GM21515 (cell line): ENCODE measurements at regions not wholly inside any gene's neighbourhood (a gene's known extent, or its start where the extent isn't known, plus 50 kb on each side); places are given as distances from the start of the nearest gene placed in this dataset.

Experiments used
- ATAC-seq: cut with Tn5 transposase; IDR thresholded peaks from one replicate; pipeline ENCODE4 v1.9.1; 2021; ENCODE audit not compliant: unreplicated experiment

DNA sequence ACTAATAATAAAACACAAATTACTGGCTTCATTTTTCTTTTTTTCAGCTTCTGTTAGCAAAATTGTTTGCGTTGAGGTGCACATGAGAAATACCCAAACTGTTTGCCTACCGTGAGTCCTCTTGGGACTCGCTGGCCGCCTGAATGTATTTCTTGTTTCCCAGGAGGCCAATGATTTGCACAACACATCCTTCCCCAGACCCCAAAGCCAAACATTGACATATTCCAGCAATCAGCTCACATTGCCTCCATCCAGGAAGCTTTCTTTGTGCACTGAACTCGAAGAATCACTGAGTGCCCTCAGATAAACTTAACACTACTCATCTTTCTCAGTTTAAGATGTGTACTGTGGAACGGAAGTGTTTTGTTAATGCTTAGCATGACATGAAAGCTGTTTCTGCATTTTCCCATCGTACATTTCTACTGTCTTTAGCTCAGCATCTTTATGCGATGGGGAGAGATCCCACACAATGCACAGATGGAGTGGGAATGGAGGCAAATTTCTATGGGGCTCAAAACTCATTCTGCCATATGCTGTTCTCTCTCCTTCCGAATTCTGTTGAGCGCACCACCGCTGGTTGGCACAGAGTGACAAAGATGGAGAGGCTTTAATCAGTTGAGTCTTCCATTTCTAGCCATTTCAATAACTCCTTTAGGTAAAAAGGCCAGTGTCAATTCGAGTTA lies 399.5 kb downstream of the RFC3 start:
- no peak for ATAC-seq

DNA sequence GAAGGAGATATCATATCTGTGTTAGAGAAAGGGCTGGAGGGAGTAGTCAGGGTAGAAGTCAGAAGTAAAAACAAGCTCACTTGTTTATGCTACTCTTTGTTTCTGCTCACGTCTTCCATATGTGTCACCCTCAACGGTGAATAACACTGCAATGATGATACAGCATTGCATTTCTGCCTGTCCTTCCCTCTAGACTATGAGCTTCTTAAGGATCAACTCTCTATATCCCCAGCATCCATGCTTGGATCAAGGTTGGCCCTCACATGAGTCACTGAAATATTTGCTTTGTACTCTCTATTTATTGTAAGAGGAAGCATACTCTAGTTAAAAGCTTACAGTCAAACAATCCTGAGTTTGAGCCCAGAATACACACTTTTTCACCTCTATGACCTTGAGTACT lies 406.0 kb downstream of the RFC3 start:
- ATAC-seq: no peak

DNA sequence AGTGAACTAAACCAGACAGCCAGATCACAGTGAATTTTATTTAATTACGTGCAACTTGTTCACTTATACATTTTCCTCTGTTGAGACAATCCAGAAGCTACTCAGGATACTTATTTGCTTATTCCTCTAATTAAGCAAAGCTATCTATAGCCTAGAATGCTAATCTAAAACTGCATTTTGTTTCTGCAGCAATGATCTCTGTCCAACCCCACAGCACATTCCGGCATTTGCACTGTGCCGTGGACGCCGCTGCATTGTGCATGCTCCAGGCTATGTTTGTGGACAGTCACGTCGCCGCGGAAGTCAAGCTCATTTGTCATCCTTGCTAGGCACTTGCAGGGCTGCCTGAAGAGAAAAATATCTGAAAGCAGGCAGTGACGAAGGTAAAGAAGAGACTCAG lies 406.9 kb downstream of the RFC3 start:
- no peak for ATAC-seq

DNA sequence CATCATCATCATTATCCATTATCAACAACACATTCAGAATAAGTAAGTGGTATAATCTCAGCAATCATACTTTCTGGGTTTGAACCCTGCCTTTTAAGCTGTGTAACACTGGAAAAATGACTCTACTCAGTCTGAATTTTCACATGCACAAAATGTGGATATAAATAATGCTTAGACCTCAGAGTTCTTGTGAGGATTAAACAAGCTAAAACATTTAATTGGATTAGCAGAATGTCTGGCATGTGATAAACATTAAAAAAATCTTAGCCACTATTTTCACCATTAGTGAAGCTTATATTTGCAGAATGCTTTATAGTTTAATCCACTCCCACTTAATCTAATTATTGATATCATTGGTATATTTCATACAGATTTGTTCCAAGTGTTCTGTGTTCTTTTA lies 412.3 kb downstream of the RFC3 start:
- no peak for ATAC-seq

DNA sequence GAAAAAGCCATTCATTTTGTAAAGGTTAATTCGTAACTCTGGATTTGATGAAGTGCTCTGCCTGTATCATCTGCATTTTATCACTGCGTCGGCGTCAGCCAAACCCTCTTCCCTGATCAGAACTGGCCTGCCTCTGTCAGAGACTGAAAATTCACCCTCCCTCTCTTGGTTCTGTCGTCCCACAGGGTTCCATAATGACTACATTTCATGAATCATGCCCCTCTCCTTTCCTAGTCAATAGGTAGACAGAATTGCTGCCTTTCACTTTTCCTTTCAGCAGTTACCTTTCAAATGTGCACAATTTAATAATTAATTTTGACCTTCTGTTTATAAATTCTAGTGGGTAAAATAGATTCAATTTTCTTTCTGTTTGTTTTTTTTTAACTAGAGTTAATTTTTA lies 423.4 kb downstream of the RFC3 start:
- ATAC-seq: no peak

DNA sequence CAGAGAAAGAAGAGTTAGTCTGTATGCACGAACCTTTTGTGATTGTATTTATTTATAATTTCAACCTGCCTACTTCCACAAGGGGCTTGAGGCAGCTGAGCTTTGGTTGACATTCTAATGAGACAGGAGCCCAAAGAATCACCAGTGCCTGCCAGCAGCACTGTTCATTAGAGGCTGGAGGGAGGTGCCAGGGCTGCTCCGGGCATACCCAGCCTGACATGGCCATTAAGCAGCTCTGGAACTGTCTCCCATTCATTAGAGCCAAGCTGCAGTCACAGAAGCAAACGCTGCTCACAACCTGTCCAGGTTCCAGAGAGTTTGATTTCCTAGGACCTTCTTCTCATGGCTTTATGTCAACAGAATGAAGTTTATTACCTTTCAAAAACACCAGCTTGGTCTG lies 425.5 kb downstream of the RFC3 start:
- no peak for ATAC-seq

DNA sequence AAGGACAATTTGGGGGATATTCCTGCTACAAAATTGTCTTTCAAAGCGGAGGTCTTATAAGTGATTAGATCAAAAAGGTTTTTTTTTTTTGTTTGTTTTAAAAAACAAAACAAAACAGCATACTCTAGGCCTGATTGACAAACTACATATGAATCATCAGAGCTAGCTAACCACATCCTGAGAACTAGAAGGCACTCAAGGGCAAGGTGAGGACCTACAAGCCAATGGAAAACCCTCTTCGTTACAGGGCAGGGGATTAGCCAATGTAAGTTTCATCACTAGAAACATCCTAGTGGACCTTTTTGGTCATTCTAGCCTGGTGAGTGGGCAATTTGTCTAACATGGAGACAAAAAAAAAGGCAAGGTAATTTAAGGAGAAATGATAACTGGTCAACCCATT lies 428.6 kb downstream of the RFC3 start:
- no peak for ATAC-seq

DNA sequence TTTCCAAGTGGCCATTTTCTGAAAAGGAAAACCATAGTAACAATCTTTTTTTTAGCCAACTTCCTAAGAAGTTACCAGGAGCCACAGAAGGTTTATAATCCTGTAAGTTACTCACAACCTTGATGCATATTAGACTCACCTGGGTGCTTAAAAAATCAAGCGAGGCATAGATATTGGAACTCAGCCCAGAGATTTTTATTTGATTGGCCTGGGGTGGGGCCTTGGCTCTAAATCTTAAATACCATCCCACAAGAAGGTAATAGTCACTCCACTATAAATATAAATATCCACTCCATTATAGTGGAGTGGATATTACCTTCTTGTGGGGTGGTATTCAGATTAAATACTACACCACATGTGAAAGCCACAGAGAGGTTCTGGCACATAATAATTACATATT lies 429.6 kb downstream of the RFC3 start:
- no peak for ATAC-seq

DNA sequence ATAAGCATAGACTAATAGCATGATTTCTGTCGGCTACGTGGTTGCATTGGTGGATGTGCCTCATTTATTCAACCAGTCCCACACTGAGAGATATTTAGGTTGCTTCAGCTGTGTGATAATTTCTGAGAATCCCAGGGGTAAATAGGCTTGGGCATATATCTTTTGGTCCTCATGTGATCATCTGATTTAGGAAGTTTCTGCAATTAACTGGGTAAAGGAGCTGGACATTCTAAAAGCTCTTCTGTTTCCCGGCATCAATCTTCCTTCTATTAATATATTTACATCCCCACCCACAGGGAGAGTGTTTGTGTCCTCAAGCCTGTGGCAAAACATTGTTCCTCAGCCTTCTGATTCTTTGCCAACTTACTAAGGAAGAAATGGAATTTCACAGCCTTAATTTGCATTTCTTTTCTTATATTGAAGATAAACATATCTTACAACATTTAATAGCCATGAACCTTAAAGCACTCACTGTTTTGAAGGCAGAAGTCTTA lies 431.6 kb downstream of the RFC3 start:
- ATAC-seq: no peak

DNA sequence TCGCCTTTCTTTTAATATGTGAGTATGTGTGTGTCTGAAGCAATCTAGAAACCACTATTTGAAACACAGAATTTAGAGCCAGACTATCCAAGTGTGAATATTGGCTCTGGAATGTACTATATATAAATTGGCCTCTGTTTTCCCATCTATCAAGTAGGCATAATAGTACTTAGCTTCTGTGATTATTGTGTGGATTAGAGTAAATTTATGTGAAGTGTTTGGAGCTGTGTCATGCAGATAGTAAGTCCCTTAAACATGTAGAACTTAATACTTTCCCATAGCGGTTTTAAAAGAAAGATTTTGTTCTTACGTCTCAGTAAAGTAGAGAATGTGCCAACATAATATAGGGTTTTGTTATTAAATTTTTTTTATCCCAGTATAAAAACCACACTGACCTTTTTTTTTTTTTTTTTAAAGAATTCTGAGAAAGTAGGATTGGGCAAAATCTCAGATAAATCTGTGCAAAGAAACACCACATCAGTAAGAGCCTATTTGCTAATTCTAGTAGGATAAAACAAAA lies 432.3 kb downstream of the RFC3 start:
- no peak for ATAC-seq

DNA sequence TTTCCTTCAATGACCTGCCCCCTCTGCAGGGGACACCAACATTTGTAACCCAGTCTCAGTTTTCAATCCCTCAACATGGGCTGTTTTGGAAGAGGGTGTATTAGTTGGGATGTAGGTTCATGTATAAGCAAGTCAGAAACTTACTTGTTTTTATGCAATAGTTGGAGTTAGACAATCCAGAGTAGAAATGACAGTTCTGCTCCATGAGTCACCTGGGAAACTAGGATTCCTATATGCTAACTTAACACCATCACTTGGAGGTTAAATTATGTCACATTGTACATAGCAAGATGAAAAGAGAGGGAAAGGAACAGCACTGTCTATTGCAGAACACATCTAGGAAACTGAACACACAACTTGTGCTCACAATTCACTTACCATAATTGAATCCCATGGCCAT lies 436.4 kb downstream of the RFC3 start:
- ATAC-seq: no peak

DNA sequence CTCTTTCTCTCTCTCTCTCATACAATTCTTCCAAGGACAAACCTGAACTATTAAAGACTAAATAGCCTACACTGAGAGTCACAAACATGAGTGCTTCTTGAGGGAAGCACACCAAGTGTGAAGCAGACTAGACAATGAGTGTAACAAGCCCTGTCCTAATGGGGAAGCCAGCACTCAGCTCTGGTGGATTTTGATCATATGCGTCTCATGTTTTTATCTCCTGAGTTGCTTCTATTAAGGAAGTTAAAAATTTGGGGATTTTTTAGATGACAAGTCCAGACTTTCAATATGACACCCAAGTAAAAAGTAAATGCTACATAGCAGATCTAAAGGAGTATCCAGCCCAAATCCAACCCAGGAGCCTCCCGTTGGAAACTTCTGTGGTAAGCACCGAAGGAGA lies 437.8 kb downstream of the RFC3 start:
- ATAC-seq: no peak

DNA sequence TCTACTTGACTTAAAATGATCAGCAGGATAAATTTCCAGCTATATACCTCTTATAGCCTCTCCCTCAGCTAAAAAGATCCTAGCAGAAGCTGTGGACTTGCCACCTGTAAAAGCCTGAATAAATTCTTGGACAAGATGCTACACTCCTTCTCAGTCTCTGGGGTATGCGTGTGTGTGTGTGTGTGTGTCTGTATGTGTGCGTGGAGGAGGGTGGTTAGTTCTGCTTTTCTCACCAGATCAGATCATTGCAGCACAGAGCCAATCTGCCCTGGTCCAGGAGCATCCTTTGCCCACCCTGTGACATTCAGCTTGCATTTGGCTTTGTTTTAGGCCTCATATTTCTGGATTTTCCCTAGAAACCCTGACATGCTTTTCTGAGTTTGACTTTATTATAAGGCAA lies 438.3 kb downstream of the RFC3 start:
- ATAC-seq: no peak

DNA sequence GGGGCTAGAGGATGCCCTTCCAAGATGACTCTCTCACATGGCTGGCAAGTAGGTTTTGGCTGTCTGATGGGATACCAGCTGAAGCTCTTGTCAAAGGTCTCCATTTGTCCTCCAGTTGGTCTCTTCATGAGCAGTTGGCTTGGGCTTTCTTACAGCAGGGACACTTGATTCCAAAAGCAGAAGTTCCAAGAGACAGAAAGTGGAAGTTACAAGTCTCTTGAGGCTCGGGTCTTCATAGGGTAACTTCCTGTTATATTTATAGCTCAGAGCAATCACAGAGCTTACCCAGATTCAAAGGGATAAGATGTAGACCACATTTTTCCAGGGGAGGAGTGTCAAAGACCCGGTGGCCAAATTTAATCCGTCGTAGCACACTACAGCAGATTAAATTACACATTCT lies 440.0 kb downstream of the RFC3 start:
- no peak for ATAC-seq

DNA sequence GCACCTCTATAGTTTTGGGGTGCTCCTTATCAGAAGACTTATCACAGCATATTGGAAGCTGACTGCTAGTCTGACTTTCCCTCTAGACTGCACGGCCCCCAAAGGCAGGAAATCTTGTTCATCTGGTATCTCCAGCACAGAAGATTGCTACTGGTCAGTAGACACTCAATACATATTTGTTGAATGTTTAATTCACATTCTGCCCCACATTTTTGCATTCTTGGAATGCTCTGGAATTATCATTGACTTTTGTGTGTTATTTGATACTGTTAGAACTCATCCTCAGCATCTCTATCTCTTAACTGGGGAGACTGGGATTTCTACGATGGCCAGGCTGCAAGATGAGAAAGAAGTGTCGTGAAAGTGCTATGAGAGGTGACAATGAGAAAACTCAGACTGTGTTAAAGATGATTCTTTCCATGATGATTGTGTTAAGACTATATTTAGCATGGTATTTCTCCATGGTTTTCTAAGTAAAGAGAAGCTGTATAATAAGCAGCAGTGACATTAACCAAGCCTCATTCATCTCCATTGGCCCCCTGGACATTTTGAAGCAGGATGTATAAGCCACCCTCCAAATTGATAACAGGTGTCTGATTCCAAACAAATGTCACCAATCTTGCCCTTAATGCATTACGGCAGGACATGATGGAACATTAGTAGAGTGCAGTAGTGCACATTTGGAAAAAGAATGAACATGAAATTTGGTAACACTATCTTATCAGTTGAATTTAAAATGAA lies 440.9 kb downstream of the RFC3 start:
- no peak for ATAC-seq

DNA sequence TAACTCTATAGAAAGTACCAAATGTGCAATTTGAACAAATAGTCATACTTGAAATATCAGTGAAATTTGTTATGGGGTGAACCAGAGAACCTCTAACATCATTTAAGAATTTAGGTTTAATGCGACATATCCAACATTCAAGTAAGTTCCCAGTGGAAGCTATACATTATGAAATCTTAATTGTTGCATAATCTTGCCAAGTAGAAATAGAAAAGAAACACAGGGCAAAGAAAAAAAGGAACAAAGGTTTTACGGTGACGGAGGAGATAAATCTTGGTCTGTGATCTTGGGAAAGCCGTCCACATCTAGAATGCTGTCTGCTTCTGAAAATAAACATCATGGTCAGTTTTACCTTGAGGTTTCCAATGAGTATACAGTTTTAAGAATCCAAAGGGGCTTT lies 445.7 kb downstream of the RFC3 start:
- no peak for ATAC-seq

DNA sequence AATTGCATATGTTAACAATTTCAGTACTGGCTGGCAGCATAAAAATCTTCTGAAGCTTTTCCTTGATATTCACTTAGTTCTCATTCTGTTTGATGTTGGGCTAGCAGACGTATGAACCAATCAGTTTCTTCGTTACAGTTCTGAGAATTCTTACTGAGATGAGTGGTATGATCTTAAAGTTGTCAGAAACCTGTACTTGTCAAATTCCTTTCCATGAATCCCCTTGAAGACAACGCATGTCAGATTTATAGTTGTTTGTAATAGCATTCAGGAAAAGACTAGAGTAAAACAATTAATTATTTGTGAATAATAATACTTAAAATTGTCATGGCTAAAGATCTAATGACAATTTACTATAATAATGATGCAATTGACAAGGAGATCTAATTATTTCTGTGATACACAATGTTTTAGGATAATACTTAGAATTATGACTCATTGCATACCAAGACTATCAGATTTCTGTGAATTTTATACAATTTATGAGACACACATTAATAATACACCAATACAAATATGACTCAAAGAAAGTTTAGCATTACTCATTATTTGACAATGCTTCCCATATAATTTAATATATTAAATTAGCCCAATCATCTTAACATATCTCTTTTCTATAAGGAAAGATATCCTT lies 447.2 kb downstream of the RFC3 start:
- no peak for ATAC-seq

DNA sequence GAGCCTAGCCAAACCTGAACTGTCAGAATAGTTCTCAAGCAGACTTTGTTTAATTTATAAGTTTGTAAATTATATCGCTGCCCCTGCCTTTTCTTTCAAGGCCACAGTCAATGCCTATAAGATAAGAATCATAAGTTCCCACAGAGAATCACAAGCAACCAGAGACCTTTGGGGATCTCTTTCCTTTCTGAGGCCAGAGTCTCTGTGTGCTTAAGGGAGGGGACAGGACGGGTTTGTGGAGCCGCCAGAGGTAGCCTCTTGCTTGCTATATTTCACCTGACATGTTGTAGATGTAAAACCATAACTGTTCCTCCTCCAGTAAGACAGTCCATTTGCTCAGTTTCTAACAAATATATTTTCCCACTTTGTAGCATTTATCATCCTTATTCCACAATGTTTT lies 458.8 kb downstream of the RFC3 start:
- no peak for ATAC-seq

DNA sequence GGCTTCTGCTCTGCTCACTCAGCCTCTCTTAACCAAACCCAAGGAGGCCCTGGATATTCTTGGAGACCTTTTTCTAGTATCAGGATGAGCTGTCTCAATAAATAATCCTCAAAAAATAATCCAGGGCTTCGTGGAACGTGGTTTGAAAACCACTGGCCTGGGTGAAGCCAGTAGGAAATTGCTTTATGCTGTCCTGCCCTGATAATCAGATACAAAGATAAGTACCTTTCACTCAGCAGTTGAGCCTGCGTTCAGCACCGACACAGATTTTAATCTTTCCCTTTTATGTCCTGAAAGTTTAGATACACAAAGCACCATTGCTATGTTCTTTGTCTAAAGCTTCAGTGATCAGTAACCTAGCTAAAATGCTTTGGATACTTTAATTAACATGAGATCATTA lies 460.0 kb downstream of the RFC3 start:
- no peak for ATAC-seq

DNA sequence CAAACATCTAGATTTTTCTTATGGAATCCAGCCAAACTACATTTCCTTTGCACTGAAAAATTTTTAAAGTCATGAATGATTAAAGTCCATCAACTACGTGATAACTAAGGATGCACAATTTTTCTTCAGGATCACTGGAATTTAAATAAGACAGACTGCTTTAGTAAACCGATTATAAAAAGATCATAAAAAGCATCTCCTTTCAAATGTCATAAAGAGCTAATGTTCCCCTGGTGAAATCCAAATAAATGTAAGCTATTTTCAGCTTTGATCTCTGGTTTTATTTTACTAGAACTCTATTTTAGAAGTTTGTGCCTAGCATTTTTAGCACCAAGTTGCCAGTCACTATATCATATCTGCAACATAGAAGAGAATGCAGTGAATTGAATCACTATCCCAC lies 460.8 kb downstream of the RFC3 start:
- no peak for ATAC-seq

DNA sequence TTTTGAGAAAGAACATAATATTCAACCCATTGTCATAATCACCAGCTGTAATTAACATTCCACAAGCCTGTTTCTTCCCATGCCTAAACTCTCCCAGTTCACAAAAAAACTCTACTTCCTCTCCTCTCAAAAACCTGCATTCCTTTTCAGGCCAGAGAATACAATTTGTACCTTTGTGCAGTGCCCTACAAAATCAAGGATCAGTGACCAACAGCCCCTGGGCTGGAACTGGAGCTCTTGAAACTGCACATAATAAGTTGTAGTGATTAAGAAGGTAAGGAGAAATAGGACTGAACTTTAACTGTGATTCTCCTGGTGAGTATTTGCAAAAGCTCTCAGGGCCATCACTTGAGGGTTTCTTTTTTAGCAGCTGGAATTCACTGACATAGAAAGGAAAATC lies 472.7 kb downstream of the RFC3 start:
- ATAC-seq: no peak

DNA sequence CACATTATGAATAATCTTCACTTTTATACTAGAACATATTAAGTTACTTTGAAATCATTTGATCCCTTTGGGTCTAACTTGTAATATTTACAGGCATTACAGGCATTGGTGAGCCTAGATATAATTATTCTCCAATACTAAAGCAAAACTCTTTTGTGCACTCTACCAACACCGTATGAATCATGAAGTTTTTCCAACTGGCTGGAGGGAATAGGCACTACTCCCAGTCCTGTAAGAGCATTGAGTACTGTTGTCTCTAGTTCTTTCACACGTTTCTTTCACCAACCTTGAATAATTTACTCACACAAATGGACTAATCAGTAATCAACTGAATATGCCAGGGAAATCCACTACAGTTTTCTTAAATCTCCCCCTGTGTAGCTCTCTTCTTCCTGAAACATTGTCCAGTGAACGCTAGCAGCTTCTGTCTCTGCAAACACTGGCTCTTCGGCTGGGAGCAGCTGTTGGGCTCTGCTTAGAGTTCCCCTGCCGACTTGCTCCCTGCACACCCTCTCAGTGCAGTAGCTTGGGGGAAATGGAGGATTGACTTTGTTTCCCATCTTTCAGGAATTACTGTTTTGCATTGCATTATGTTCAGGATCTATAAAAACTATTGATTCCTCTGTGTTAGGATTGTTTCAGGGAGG lies 476.7 kb downstream of the RFC3 start:
- ATAC-seq: no peak
